Testis (tissue), 2 donors: ENCODE measurements at regions not wholly inside any gene's neighbourhood (a gene's known extent, or its start where the extent isn't known, plus 50 kb on each side); places are given as distances from the start of the nearest gene placed in this dataset.

Experiments used
- POLR2A ChIP-seq: fragments of 450-650 bp; IDR thresholded peaks from one replicate; pipeline ENCODE4 v1.6.1; 2017; ENCODE audit warnings: antibody characterized with exemption, mild to moderate bottlenecking, moderate library complexity
- TF ChIP-seq, protein P1 (sequence below), 3 experiments: fragments of 450-650 bp in 2 of 3; fragments of 200-600 bp in 1 of 3; sonication (generic) in 1 of 3; IDR thresholded peaks; one replicate each; pipeline ENCODE4 v1.5.1; 2016 to 2019; ENCODE audit warnings: antibody characterized with exemption in 3 of 3, mild to moderate bottlenecking in 2 of 3, moderate library complexity in 1 of 3

DNA sequence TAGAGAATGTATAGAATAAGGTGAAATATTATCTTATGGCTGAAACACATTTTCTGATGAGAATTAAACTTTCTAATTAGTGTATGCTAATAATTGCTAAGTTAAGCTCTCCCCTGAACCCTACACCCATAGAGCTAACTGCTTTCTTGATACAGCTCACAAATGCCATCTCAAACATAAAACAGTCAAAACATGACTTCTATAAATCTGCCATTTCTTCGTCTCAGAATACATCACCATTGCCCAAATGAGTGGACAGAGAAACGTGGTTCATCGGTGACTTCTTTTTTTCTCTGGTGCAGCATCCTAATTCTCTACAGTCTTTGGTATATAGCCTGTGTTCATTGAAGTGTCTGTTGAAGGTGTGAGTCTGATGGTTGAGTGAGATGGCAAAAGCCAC lies 554.6 kb downstream of the NLGN4X start:
- TF ChIP-seq, protein P1, sequence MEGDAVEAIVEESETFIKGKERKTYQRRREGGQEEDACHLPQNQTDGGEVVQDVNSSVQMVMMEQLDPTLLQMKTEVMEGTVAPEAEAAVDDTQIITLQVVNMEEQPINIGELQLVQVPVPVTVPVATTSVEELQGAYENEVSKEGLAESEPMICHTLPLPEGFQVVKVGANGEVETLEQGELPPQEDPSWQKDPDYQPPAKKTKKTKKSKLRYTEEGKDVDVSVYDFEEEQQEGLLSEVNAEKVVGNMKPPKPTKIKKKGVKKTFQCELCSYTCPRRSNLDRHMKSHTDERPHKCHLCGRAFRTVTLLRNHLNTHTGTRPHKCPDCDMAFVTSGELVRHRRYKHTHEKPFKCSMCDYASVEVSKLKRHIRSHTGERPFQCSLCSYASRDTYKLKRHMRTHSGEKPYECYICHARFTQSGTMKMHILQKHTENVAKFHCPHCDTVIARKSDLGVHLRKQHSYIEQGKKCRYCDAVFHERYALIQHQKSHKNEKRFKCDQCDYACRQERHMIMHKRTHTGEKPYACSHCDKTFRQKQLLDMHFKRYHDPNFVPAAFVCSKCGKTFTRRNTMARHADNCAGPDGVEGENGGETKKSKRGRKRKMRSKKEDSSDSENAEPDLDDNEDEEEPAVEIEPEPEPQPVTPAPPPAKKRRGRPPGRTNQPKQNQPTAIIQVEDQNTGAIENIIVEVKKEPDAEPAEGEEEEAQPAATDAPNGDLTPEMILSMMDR (IDR thresholded peaks at IDR 0.05): no peak
- TF ChIP-seq POLR2A: no peak
